HG03342 (cell line): ENCODE measurements at regions not wholly inside any gene's neighbourhood (a gene's known extent, or its start where the extent isn't known, plus 50 kb on each side); places are given as distances from the start of the nearest gene placed in this dataset.
A peak's percentile ranks its signal among the peaks of the same experiment; 100 is the strongest.

ENCODE experiments used
- ATAC-seq: cut with Tn5 transposase; IDR thresholded peaks from one replicate; pipeline ENCODE4 v1.9.1; 2021; ENCODE audit warnings: mild to moderate bottlenecking, moderate library complexity; ENCODE audit not compliant: unreplicated experiment

- no peak for ATAC-seq
Measured at GRCh38 chr6:129967427-129967826, 51.0 kb upstream of the L3MBTL3 start.

DNA sequence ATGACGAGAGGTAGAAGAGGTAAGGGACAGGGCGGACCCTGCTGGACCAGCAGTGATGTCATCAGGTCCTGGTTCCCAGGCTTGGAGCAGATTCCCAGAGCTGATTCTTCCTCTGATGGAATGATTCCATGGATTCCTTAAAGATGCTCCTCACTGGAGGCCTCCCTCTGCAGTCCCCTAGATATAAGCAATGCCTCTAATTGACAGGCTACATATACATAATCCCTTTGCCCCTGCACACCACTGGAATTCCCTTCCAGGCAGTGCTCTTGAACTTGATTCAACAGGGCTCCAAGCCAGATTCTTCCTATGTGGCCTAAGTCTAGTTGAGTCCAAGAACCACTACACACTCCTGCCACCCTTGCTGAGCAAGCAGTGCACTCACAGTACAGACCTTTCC lies 52.3 kb upstream of the L3MBTL3 start:
- ATAC-seq, result no peak

DNA sequence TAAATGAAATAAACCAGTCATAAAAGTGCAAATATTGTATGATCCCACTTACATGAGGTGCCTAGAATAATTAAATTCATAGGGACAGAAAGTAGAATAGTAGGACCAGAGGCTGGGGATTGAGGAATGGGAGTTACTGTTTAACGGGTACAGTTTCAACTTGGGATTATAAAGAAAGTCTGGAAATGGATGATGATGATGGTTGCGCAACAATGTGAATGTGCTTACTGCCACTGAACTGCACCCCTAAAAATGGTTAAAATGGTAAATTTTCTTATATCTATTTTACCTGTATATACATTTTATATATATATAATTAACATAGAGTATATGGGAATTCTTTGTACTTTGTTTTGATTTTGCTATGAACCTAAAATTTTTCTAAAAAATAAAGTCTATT lies 53.3 kb upstream of the L3MBTL3 start:
- ATAC-seq, result no peak

- no peak for ATAC-seq
Measured at GRCh38 chr6:129959358-129959930, 58.9 kb upstream of the L3MBTL3 start.

GRCh38 chr6:129957941-129958898 lies 60.2 kb upstream of the L3MBTL3 start:
- ATAC-seq, result no peak

GRCh38 chr6:129955584-129955983 lies 62.8 kb upstream of the L3MBTL3 start:
- no peak for ATAC-seq

DNA sequence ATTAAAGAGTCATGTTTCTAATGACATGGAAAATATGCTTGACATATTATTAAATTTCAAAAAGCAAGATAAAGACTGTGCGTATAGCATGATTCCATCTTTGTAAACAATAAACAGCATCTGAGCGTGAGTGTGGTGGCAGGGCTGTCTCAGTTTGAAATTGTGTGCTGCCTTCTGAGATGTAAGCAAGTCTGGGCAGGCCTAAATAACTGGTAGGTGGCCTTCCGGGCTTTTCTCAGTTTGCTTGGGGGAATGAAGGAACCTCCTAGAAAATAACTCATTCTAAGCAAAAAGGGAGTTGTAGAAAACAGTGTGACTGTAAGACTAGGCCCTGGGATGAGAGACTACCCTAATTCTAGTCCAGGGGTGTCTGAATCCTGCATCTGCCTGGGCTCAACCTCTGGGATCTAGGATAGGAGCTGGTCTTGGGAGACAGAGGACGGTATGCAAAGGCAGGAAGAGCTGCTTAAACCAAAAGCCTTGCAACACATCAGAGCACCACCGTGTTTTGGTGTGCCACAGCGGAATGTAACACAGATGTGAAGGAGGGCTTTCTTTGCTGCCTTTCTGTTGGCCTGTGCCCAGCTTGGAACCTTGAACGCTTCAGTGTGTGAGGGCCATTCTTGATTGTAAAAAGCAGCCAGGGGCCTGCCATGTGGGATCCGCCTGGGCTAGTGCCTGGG lies 63.5 kb upstream of the L3MBTL3 start:
- ATAC-seq, result no peak

DNA sequence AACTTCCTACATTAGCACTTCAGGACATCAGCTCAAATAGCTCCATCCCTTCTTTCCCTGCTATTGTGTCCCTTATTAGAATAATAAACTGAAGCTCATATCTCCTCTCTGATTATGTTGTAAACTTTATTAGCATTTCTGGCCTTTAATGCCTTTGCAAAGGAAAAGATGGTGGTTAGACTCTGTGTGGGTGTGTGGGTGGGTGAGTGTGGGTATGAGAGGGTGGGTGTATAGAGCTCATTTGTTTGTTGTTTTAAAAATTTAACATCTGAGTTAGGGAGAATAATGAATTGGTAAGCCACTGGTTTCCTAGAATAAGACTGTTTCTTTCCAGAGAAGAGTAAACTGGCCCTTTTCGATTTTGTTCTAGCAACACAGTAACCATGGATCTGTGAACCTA lies 70.6 kb upstream of the L3MBTL3 start:
- ATAC-seq, result no peak

- no peak for ATAC-seq
Measured at GRCh38 chr6:129946439-129947140, 71.8 kb upstream of the L3MBTL3 start.

DNA sequence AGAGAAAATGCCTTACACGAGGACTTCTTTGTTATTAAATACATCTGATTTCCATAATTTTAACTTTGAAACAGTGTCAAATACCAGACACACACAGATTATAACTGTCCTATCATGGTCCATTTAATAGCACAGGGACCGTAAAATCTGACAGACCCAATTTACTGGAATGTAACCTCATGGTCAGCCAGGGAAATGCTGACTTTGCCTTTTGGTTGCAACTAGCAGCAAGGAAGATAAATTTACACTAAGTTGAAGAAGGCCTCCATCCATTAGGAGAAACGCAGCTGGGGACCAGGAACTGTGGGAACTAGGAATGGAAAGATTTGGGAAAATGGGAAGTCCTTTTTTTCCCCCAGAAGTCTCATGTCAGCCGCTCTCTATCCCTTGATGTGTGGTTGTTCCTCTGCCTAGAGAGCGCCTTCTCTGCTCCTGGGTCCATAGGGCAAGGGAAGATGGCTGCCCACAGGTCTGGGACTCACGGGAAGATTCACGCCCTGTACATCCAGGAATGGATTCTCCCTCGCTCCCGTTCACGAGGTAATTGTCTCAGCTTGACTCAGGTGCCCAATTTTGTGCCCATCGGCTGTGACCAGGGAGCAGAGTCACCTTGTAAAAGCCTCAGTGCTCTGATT lies 74.6 kb upstream of the L3MBTL3 start:
- no peak for ATAC-seq

GRCh38 chr6:129940454-129941195 lies 77.8 kb upstream of the L3MBTL3 start:
- ATAC-seq, result no peak

DNA sequence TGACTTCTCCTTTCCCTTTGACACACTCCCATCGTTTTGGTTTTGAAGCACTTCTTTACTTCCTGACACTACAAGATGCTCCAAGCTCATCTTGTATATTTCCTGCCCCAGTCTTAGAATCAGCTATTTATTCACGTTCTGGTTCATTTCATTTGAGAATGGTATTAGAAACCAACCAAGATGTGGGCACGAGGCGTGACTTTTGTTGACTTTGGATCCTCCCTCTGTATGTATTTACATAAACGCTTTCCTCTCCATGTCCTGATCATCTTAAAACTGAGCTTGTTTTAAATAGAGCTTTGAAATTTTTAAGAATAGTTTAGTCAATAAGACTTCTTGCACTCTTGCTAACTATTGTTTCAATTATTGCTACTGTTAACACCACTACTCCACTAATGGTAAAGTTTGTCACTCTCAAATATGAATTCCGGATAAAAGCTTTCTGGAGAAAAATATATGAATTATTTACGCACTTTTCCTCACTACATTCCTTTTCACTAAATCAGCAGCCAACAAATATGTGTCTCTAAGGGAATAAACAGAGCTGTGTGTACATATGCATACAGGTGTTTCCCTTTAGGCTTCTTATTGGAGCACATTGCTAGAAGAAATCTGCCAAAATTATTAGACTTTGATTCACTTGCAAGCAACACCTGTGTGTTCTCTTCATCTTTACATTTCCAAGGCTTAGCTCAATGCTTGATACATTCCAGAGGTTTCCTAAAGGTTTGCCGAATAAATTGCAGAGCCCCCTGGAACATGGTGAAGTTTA lies 77.3 kb upstream of the TMEM244 start:
- no peak for ATAC-seq

DNA sequence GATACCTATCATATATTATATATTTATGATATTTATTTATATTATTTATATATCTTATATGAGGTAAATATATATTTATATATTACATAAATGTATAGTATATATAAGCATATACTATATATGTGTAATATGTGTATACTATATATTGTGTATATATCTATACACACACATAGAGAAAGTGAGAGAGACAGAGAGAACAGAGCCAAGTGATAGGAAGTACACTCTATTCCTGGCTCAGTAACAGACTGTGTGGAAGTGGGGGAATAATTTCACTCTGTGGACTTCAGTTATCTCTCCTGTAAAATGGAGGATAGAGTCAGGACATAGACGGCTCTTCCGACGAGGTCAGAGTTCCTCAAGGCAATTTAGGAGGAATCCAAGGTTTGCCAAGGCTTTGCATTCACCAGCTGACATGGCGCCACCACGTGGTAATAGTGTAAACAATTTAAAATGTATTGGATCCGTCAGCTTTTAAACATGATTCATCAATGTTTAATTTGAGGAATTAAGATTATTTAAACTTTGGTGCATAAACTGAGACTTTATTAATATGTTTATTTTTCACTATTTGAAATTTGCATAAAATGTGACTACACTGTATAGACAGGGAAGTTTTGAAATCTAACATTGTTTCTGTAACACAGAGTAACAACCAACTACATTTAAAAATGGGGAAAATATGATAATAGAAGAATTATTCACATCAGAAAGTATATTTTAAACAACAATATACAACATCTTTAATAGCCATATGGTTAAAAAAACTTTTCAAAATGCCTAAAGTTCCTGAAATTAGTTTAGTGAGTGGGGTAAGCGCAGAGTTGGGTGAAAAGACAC lies 75.4 kb upstream of the TMEM244 start:
- peak; percentile 65 for ATAC-seq

GRCh38 chr6:129932321-129932720 lies 71.2 kb upstream of the TMEM244 start:
- ATAC-seq, result no peak

DNA sequence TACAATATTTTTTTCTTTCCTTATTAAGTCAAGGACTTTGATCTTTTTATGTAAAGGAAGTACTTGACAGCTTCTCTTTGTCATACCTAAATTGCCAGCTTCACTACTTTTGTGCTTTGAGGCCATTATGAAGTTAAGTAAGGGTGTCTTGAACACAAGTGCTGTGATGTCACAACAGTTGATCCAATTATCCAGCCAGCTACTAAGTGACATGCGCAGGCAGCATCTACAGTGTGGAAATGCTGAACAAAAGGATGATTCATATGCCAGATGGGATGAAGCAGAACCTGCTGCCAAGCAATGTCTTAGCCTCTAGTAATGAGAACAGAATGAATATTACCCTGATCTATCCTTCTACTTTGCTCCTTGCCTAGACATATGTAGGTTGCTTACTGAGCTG lies 68.3 kb upstream of the TMEM244 start:
- no peak for ATAC-seq

GRCh38 chr6:129923530-129924250 lies 62.6 kb upstream of the TMEM244 start:
- no peak for ATAC-seq

DNA sequence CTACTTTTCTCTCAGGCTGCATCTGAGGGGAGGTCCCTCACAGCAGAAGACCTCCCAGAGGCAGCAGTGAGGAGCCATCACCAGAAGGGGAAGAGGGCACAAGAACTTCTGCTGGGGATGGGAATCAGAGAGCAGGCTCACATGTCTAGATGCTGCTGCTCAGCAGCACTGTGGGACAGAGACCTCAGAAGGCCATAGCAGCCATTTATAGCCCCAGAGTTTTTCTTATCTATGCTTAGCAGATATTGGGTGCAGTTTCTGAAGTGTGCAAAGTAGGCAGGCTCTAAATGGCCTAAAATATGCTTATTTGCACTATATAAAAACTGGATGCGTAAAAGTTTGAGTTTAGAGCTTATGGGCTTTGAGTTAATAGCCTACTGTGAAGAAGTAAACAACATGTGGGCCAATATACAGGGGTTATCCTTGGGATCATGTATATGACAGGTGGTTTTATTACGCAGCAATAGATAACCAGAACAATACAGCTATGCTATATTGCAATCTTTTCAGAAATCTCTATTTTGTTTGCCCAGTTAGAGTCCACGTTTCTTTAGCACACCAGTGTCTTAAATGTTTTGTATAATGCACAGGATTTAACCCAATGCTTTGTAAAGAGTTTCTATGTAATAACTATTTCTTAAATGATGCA lies 60.2 kb upstream of the TMEM244 start:
- ATAC-seq, result no peak
